ENCODE measurements at regions not wholly inside any gene's neighbourhood (a gene's known extent, or its start where the extent isn't known, plus 50 kb on each side); places are given as distances from the start of the nearest gene placed in this dataset.

DNA sequence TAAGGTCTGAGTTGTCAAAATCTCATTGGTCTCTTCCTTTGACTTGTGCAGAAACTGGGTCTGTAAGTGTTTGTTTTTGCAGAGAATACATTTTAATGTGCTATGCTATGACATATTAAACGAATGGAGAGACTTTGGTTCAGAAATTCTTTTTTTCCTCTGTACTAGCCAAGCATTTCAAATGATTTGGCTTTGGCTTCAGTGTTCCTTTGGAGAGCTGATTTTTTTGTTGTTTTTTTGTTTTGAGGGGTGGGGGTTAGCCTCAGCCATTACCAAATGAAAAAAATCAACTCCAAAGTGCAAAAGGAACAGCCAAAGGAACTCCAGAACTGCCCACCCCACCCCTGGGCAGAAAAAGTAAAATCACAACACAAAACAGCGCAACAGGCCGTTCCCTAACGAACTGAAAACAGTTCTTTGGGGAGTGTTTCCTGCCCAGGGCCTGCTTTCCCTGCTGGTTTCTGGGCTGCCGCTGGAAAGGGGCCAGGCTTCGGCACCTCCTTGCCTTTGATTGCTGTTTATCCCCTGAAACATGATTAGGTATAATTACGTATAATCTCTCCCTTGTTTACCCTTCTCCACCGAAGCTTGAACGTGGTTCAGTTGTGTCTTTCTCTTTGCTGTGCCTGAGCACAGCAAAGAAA is 57.6 kb upstream of the NEO1 start:
- TF ChIP-seq, protein P1, sequence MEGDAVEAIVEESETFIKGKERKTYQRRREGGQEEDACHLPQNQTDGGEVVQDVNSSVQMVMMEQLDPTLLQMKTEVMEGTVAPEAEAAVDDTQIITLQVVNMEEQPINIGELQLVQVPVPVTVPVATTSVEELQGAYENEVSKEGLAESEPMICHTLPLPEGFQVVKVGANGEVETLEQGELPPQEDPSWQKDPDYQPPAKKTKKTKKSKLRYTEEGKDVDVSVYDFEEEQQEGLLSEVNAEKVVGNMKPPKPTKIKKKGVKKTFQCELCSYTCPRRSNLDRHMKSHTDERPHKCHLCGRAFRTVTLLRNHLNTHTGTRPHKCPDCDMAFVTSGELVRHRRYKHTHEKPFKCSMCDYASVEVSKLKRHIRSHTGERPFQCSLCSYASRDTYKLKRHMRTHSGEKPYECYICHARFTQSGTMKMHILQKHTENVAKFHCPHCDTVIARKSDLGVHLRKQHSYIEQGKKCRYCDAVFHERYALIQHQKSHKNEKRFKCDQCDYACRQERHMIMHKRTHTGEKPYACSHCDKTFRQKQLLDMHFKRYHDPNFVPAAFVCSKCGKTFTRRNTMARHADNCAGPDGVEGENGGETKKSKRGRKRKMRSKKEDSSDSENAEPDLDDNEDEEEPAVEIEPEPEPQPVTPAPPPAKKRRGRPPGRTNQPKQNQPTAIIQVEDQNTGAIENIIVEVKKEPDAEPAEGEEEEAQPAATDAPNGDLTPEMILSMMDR (IDR thresholded peaks at IDR 0.05; ENCODE audit: low read length) = no peak
- no peak for TF ChIP-seq EZH2 (IDR thresholded peaks at IDR 0.05; ENCODE audit: borderline replicate concordance, low read length)

All from OCI-LY1 (cell line).